ENCODE measurements at regions not wholly inside any gene's neighbourhood (a gene's known extent, or its start where the extent isn't known, plus 50 kb on each side); places are given as distances from the start of the nearest gene placed in this dataset.

GRCh38 chr2:237030382-237030781 lies 55.3 kb upstream of the COPS8 start:
- no peak for DNase-seq (ENCODE audit: low read depth in 2 of 2)

GRCh38 chr2:237033536-237034060 lies 52.1 kb upstream of the COPS8 start:
- no peak for DNase-seq (ENCODE audit: low read depth in 2 of 2)

- DNase-seq (ENCODE audit: low read depth in 2 of 2): no peak
These were observed 49.8 kb upstream of the COPS8 start for GRCh38 chr2:237035781-237036475.

Data from stimulated activated CD8-positive, alpha-beta memory T cell treated with anti-CD3 and anti-CD28 coated beads, Interleukin-2, amount 100 ng/mL, for 48 hours (primary cell).